OCI-LY1 (cell line): ENCODE measurements at regions not wholly inside any gene's neighbourhood (a gene's known extent, or its start where the extent isn't known, plus 50 kb on each side); places are given as distances from the start of the nearest gene placed in this dataset.

Source experiments
- H2AFZ ChIP-seq: fragments of 200-600 bp; sonication (generic), shearing (Covaris generic); 2 replicates; pipeline ENCODE4 v1.6.0; 2014; ENCODE audit warnings: antibody characterized with exemption, mild to moderate bottlenecking, low read length
- H3F3A ChIP-seq: fragments of 200-600 bp; sonication (generic), shearing (Covaris generic); 2 replicates; pipeline ENCODE4 v1.6.0; 2014; ENCODE audit warnings: mild to moderate bottlenecking, antibody characterized with exemption, low read length, moderate library complexity; ENCODE audit not compliant: insufficient read depth
- H3K27ac ChIP-seq: fragments of 200-600 bp; sonication (generic); 2 replicates; pipeline ENCODE4 v1.5.1; 2014; ENCODE audit warnings: low read length, mixed run types, mild to moderate bottlenecking, low read depth; ENCODE audit not compliant: poor library complexity, severe bottlenecking
- H3K27me3 ChIP-seq: fragments of 200-600 bp; sonication (generic); 2 replicates; pipeline ENCODE4 v1.6.0; 2014; ENCODE audit warnings: antibody characterized with exemption, mild to moderate bottlenecking, low read length, moderate library complexity; ENCODE audit not compliant: insufficient read depth
- H3K36me3 ChIP-seq: fragments of 200-600 bp; sonication (generic); 2 replicates; pipeline ENCODE4 v1.6.1; 2014; ENCODE audit warnings: mild to moderate bottlenecking, antibody characterized with exemption, low read length, moderate library complexity, mixed read lengths; ENCODE audit not compliant: insufficient read depth
- H3K4me1 ChIP-seq: fragments of 200-600 bp; sonication (generic); 2 replicates; pipeline ENCODE4 v1.5.1; 2014; ENCODE audit warnings: mild to moderate bottlenecking, low read length, moderate library complexity; ENCODE audit not compliant: insufficient read depth, severe bottlenecking
- H3K4me2 ChIP-seq: fragments of 200-600 bp; sonication (generic), shearing (Covaris generic); 2 replicates; pipeline ENCODE4 v1.6.1; 2014; ENCODE audit warnings: low read length
- H3K4me3 ChIP-seq: fragments of 200-600 bp; sonication (generic); 2 replicates; pipeline ENCODE4 v1.5.1; 2014; ENCODE audit warnings: low read length, low read depth, mild to moderate bottlenecking, mixed read lengths; ENCODE audit not compliant: poor library complexity, severe bottlenecking
- H3K79me2 ChIP-seq: fragments of 200-600 bp; shearing (Covaris generic); 2 replicates; pipeline ENCODE4 v1.6.1; 2016; ENCODE audit warnings: mixed run types, low read length, mixed read lengths; ENCODE audit not compliant: insufficient read depth
- H3K9ac ChIP-seq: fragments of 200-600 bp; sonication (generic), shearing (Covaris generic); 2 replicates; pipeline ENCODE4 v1.6.1; 2014; ENCODE audit warnings: mild to moderate bottlenecking, low read length, mixed read lengths
- H3K9me2 ChIP-seq: fragments of 200-600 bp; sonication (generic), shearing (Covaris generic); 2 replicates; pipeline ENCODE4 v1.6.1; 2014; ENCODE audit warnings: low read depth, mild to moderate bottlenecking, low read length, mixed read lengths
- H3K9me3 ChIP-seq: fragments of 200-600 bp; shearing (Covaris generic); 2 replicates; pipeline ENCODE4 v1.6.1; 2014; ENCODE audit warnings: low read length, mixed read lengths
- H4K20me1 ChIP-seq: fragments of 200-600 bp; sonication (generic), shearing (Covaris generic); 2 replicates; pipeline ENCODE4 v1.6.0; 2016; ENCODE audit warnings: mild to moderate bottlenecking, low read length; ENCODE audit not compliant: insufficient read depth
- EZH2 ChIP-seq: fragments of 200-600 bp; sonication (generic), shearing (Covaris generic); IDR thresholded peaks from 2 replicates; pipeline ENCODE4 v1.8.0; 2017; ENCODE audit warnings: borderline replicate concordance, mixed run types, mild to moderate bottlenecking, antibody characterized with exemption, low read length, moderate library complexity, mixed read lengths
- TF ChIP-seq, protein P1 (sequence below): fragments of 200-600 bp; sonication (generic), shearing (Covaris generic); IDR thresholded peaks from 2 replicates; pipeline ENCODE4 v1.5.1; 2017; ENCODE audit warnings: mild to moderate bottlenecking, antibody characterized with exemption, low read length, moderate library complexity, mixed read lengths

DNA sequence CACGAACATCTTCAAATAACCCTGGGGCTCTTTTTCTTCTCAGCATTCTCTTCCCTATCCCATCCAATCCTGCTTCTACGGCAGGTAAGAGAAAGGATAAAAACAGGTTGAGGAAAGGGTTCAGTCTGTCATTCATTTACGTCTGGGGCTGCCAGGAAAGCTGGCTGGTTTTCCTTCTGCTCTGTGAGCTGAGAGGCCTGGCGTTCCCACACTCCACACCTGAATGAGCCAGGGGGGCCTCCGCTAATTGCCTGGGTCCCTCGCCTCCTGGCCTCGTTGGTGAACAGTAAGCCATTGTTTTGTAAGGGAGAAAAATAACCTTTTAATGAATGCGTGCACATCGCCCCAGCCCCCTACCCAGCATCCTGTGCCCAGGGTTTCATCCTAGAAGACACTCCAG, 70.8 kb upstream of the SIM2 start:
- Histone ChIP-seq H2AFZ (no peak overlapping the region), H3K27ac (no peak overlapping the region), H3K79me2 (no peaks in the 10 kb centered on the region), H3K9me2 (no peaks in the 10 kb centered on the region), H4K20me1 (no peaks in the 10 kb centered on the region), H3K4me1 (no peaks in the 10 kb centered on the region), H3K4me3 (no peak overlapping the region), H3F3A (no peaks in the 10 kb centered on the region), H3K4me2 (no peak overlapping the region), H3K36me3 (no peaks in the 10 kb centered on the region), H3K9me3 (no peaks in the 10 kb centered on the region), H3K9ac (no peak overlapping the region), H3K27me3 (no peaks in the 10 kb centered on the region)
- no peak for TF ChIP-seq EZH2
- TF ChIP-seq, protein P1, sequence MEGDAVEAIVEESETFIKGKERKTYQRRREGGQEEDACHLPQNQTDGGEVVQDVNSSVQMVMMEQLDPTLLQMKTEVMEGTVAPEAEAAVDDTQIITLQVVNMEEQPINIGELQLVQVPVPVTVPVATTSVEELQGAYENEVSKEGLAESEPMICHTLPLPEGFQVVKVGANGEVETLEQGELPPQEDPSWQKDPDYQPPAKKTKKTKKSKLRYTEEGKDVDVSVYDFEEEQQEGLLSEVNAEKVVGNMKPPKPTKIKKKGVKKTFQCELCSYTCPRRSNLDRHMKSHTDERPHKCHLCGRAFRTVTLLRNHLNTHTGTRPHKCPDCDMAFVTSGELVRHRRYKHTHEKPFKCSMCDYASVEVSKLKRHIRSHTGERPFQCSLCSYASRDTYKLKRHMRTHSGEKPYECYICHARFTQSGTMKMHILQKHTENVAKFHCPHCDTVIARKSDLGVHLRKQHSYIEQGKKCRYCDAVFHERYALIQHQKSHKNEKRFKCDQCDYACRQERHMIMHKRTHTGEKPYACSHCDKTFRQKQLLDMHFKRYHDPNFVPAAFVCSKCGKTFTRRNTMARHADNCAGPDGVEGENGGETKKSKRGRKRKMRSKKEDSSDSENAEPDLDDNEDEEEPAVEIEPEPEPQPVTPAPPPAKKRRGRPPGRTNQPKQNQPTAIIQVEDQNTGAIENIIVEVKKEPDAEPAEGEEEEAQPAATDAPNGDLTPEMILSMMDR: no peak

DNA sequence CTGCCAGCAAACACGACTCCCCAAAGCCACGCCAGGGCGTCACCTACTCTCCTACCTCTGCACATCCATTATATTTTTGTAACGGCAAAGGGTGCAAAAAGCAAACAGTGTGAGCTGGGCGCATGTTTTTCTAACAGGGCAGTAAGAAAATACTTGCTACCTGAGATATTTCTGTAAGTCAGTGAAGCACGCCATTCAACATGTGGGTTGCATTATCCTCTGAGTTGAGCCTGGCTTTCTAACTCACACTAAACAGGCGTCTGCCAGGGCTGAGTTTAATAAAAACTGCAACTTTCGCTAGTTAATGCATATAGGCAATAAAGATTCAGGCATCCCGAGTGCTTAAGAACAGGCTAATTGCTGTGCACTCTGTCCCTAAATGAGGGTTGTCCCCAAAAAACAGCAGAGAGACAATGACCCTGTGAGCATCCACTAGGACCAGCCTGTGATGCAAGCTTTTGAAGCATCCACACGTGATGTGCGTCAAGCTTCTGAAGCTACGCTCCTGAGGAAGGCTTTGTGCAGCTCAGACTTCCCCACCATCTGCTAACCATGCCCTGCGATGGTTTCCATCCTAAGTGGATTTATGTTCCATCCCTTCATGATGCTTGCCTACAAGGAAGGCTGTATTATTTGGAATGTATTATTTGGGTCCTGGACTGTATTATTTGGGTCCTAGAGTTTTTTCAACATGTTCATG, 70.0 kb upstream of the SIM2 start:
- no peaks in the 10 kb centered on the region for H3K9me3 ChIP-seq
- no peaks in the 10 kb centered on the region for H4K20me1 ChIP-seq
- H2AFZ ChIP-seq: no peak overlapping the region
- no peaks in the 10 kb centered on the region for H3F3A ChIP-seq
- H3K79me2 ChIP-seq: no peaks in the 10 kb centered on the region
- H3K4me2 ChIP-seq: no peak overlapping the region
- no peaks in the 10 kb centered on the region for H3K27me3 ChIP-seq
- no peak for TF ChIP-seq EZH2
- TF ChIP-seq, protein P1: no peak
- H3K9me2 ChIP-seq: no peaks in the 10 kb centered on the region
- no peak overlapping the region for H3K4me3 ChIP-seq
- H3K4me1 ChIP-seq: no peaks in the 10 kb centered on the region
- H3K36me3 ChIP-seq: no peaks in the 10 kb centered on the region
- H3K9ac ChIP-seq: no peak overlapping the region
- H3K27ac ChIP-seq: no peak overlapping the region

DNA sequence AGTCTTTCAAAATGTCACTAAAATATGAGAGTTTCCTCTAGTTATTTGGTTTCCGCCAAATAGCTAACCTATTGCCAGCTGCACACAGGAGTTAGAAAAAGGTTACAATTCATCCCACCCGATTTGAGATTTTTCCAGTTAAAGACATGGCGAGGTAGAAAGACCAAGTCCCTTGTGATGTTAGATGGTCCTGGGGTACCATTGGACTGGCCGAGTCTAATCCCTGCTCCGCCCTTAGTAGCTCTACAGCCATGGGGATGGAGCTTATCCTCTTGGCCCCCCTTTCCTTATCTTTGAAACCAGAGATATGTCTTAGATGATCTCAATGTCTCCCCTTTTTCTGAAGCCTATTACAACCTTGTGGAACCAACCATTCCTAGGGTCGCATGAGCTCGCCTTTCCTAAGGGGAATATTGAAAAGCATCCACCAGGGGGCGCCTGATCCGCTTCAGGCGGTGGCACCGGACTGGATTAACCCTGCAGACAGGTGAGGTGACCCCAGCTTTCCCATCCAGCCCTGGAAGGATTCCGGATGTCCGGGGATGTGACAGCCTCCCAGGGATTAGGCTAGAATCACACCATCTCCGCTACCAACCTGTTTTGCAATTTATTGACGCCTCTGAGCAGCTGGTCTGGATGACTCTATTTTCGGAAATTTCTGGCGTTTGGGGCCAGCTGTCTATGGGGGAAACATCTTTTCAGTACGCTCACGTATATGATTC, 68.3 kb upstream of the SIM2 start:
- Histone ChIP-seq H3K27ac (no peak overlapping the region), H3K27me3 (no peaks in the 10 kb centered on the region), H3F3A (no peaks in the 10 kb centered on the region), H3K9me3 (no peaks in the 10 kb centered on the region), H3K4me2 (no peak overlapping the region), H4K20me1 (no peaks in the 10 kb centered on the region), H3K9ac (no peak overlapping the region), H3K79me2 (no peaks in the 10 kb centered on the region), H3K4me1 (no peaks in the 10 kb centered on the region), H3K4me3 (no peak overlapping the region), H2AFZ (no peak overlapping the region), H3K36me3 (no peaks in the 10 kb centered on the region), H3K9me2 (no peaks in the 10 kb centered on the region)
- TF ChIP-seq EZH2: no peak
- TF ChIP-seq, protein P1: peak; percentile 88
